HepG2 (cell line): ENCODE measurements at regions not wholly inside any gene's neighbourhood (a gene's known extent, or its start where the extent isn't known, plus 50 kb on each side); places are given as distances from the start of the nearest gene placed in this dataset.

Source experiments
- ATAC-seq: fragments of 200-7000 bp; cut with Tn5 transposase; 3 replicates; pipeline ENCODE4 v1.9.1; 2020; ENCODE audit warnings: mild to moderate bottlenecking, moderate library complexity
- BruUV-seq: library from RNA; stranded (reverse); fragments of 400-500 nt; replicated peaks from 2 replicates; lab custom pipeline; 2021; lab: Mats Ljungman, UMichigan
- CTCF ChIA-PET: fragments of 300-600 bp; formaldehyde crosslinking; extraction: SDS; loops from one replicate; lab custom pipeline; 2021; ENCODE audit warnings: low total read pairs, inconsistent platforms, low intra/inter-chr PET ratio; lab: Yijun Ruan, JAX
- POLR2A ChIA-PET: fragments of 350-600 bp; sonication (Branson Sonifier 250); formaldehyde crosslinking; loops from one replicate; lab custom pipeline; 2020; ENCODE audit warnings: antibody characterized with exemption, inconsistent platforms; lab: Yijun Ruan, JAX
- DNase-seq: peaks from one replicate; pipeline ENCODE4 v3.0.0-alpha.2; 2015; ENCODE audit warnings: low spot score
- FAIRE-seq: peaks from 3 replicates; lab custom pipeline; 2011; peaks lifted over from hg19 to GRCh38; lab: Jason Lieb, UNC
- H2AFZ ChIP-seq: one replicate; pipeline ENCODE4 v1.6.1; 2011; ENCODE audit warnings: low read length, inconsistent platforms
- H3K27ac ChIP-seq: fragments of 300-600 bp; 3 replicates; pipeline ENCODE4 v1.8.0; 2011; ENCODE audit warnings: mixed run types, mild to moderate bottlenecking, mixed read lengths, low read length, inconsistent platforms; ENCODE audit not compliant: insufficient read depth; ENCODE audit errors: extremely low read length
- H3K27me3 ChIP-seq, 2 experiments: fragments of 200-600 bp in 1 of 2; 2 replicates in 1 of 2; 3 replicates in 1 of 2; pipeline versions ENCODE4 v1.6.0 to v1.8.0; 2011; ENCODE audit warnings: low read length in 2 of 2, mild to moderate bottlenecking in 2 of 2, moderate library complexity in 2 of 2, inconsistent platforms in 1 of 2; ENCODE audit not compliant: insufficient read depth in 2 of 2, control insufficient read depth in 1 of 2
- H3K36me3 ChIP-seq, 2 experiments: fragments of 200-600 bp in 1 of 2; replicated peaks in 1 of 2; 2 replicates in 1 of 2; 3 replicates in 1 of 2; pipeline versions ENCODE4 v1.5.1 to v1.8.0; 2011; ENCODE audit warnings: low read length in 2 of 2, inconsistent platforms in 1 of 2; ENCODE audit not compliant: insufficient read depth in 2 of 2, control insufficient read depth in 1 of 2
- H3K4me1 ChIP-seq: 2 replicates; pipeline ENCODE4 v1.5.1; 2012; ENCODE audit warnings: low read length, inconsistent platforms; ENCODE audit not compliant: insufficient read depth
- H3K4me2 ChIP-seq: 2 replicates; pipeline ENCODE4 v1.6.0; 2011; ENCODE audit warnings: low read depth, low read length, inconsistent platforms
- H3K4me3 ChIP-seq, 3 experiments: fragments of 200-600 bp in 1 of 3; sonication (generic), shearing (Covaris generic) in 1 of 3; replicated peaks in 1 of 3; 2 replicates each; pipeline ENCODE4 v1.5.1; 2011 to 2016; ENCODE audit warnings: low read length in 3 of 3, inconsistent platforms in 2 of 3, low read depth in 2 of 3, mild to moderate bottlenecking in 2 of 3, control low read depth in 1 of 3, mixed read lengths in 1 of 3; ENCODE audit not compliant: insufficient read depth in 1 of 3
- H3K79me2 ChIP-seq: one replicate; pipeline ENCODE4 v1.6.1; 2011; ENCODE audit warnings: low read length, inconsistent platforms; ENCODE audit not compliant: insufficient read depth
- H3K9ac ChIP-seq: 2 replicates; pipeline ENCODE4 v1.6.0; 2011; ENCODE audit warnings: mild to moderate bottlenecking, low read depth, low read length, inconsistent platforms; ENCODE audit not compliant: insufficient read depth
- H3K9me3 ChIP-seq: 2 replicates; pipeline ENCODE4 v1.5.1; 2012; ENCODE audit warnings: mild to moderate bottlenecking, low read length
- H4K20me1 ChIP-seq: 2 replicates; pipeline ENCODE4 v1.6.0; 2011; ENCODE audit warnings: inconsistent platforms, mild to moderate bottlenecking, low read length, moderate library complexity; ENCODE audit not compliant: insufficient read depth
- BRCA1 ChIP-seq: sonication (generic); formaldehyde crosslinking; IDR thresholded peaks from 2 replicates; pipeline ENCODE4 v1.4.0; 2020; ENCODE audit warnings: missing genetic modification reagents
- NONO ChIP-seq, 2 experiments: fragments of 450-650 bp in 1 of 2; sonication (generic) in 1 of 2; formaldehyde crosslinking in 1 of 2; IDR thresholded peaks in 1 of 2; conservative IDR thresholded peaks in 1 of 2; 2 replicates each; pipeline versions ENCODE4 v1.6.1 to v1.8.0; 2017 to 2022; ENCODE audit warnings: mild to moderate bottlenecking in 1 of 2, missing genetic modification reagents in 1 of 2, moderate library complexity in 1 of 2
- PCBP2 ChIP-seq: fragments of 200-400 bp; formaldehyde crosslinking; optimal IDR thresholded peaks from 2 replicates; pipeline ENCODE3; 2018; ENCODE audit warnings: low read length, low read depth; ENCODE audit not compliant: poor library complexity, severe bottlenecking
- PRPF4 ChIP-seq: fragments of 200-400 bp; formaldehyde crosslinking; IDR thresholded peaks from 2 replicates; pipeline ENCODE4 v1.6.1; 2016; ENCODE audit warnings: low read length, low read depth; ENCODE audit not compliant: poor library complexity, severe bottlenecking
- RXRA ChIP-seq: sonication (generic); formaldehyde crosslinking; IDR thresholded peaks from 2 replicates; pipeline ENCODE4 v1.5.1; 2020; ENCODE audit warnings: missing genetic modification reagents
- SIN3A ChIP-seq: IDR thresholded peaks from 2 replicates; pipeline ENCODE4 v1.6.1; 2011; ENCODE audit warnings: low read depth, mild to moderate bottlenecking, control low read depth, low read length, borderline replicate concordance
- TERF1 ChIP-seq: sonication (generic); formaldehyde crosslinking; IDR thresholded peaks from 2 replicates; pipeline ENCODE4 v1.8.0; 2022; ENCODE audit warnings: mild to moderate bottlenecking, missing genetic modification reagents, moderate library complexity
- TFE3 ChIP-seq: IDR thresholded peaks from 2 replicates; pipeline ENCODE4 v1.6.1; 2016
- ZFAT ChIP-seq: sonication (generic); formaldehyde crosslinking; conservative IDR thresholded peaks from 2 replicates; pipeline ENCODE4 v1.8.1; 2023; ENCODE audit warnings: missing genetic modification reagents, inconsistent platforms
- ZMAT5 ChIP-seq: sonication (generic); formaldehyde crosslinking; IDR thresholded peaks from 2 replicates; pipeline ENCODE4 v1.5.0; 2020; ENCODE audit warnings: mild to moderate bottlenecking, low read depth, missing genetic modification reagents, borderline replicate concordance
- ZMYM4 ChIP-seq: sonication (generic); formaldehyde crosslinking; IDR thresholded peaks from 2 replicates; pipeline ENCODE4 v1.8.1; 2023; ENCODE audit warnings: mild to moderate bottlenecking, missing genetic modification reagents
- ZNF296 ChIP-seq: sonication (generic); formaldehyde crosslinking; conservative IDR thresholded peaks from 2 replicates; pipeline ENCODE4 v1.5.0; 2020; ENCODE audit warnings: mild to moderate bottlenecking, missing genetic modification reagents
- ZNF530 ChIP-seq: sonication (generic); formaldehyde crosslinking; IDR thresholded peaks from 2 replicates; pipeline ENCODE4 v1.5.0; 2020; ENCODE audit warnings: low read depth, mild to moderate bottlenecking, missing genetic modification reagents
- ZNF563 ChIP-seq: sonication (generic); formaldehyde crosslinking; IDR thresholded peaks from 2 replicates; pipeline ENCODE4 v1.8.0; 2022; ENCODE audit warnings: mild to moderate bottlenecking, moderate library complexity, missing genetic modification reagents
- ZNF790 ChIP-seq: sonication (generic); formaldehyde crosslinking; IDR thresholded peaks from 2 replicates; pipeline ENCODE4 v1.8.0; 2022; ENCODE audit warnings: missing genetic modification reagents, mild to moderate bottlenecking, borderline replicate concordance
- ZNF792 ChIP-seq: IDR thresholded peaks from 2 replicates; pipeline ENCODE4 v1.6.1; 2016
- WGBS: methylation state at CpG from one replicate; pipeline ENCODE4 v1.1.6; 2017; ENCODE audit warnings: low lambda C conversion rate; 5-methylcytosine and 5-hydroxymethylcytosine counted together
- in situ Hi-C: cut with HindIII; loops from 2 replicates; pipeline ENCODE4 v1.10.0; 2017; ENCODE audit warnings: low pct_unique_long_range_greater_than_20kb; ENCODE audit not compliant: extremely low pct_ligation_motif_present
- intact Hi-C: fragments of 100-400 bp; cut with micrococcal nuclease; formaldehyde crosslinking; loops from one replicate; pipeline ENCODE4 v1.10.0; 2022; ENCODE audit not compliant: unreplicated experiment
- TF ChIP-seq, protein P1 (sequence below), 2 experiments: sonication (generic) in 1 of 2; formaldehyde crosslinking in 1 of 2; IDR thresholded peaks; 2 replicates each; pipeline versions ENCODE4 v1.5.1 to v1.6.1; 2011 to 2020; ENCODE audit warnings: borderline replicate concordance in 1 of 2, low read depth in 1 of 2, low read length in 1 of 2, mild to moderate bottlenecking in 1 of 2, missing genetic modification reagents in 1 of 2, moderate library complexity in 1 of 2

GRCh38 chr10:130481076-130481930, 345.1 kb downstream of the GLRX3 start:
- ChIA-PET CTCF (no interaction called here), POLR2A (no interaction called here)
- TF ChIP-seq PRPF4 (no peak), BRCA1 (no peak), ZNF530 (CRISPR knock-in tag) (no peak), ZNF296 (no peak), ZFAT (no peak), TFE3 (CRISPR knock-in tag) (no peak), ZMYM4 (CRISPR knock-in tag) (no peak), ZMAT5 (CRISPR knock-in tag) (no peak), ZNF790 (CRISPR knock-in tag) (no peak), ZNF792 (CRISPR knock-in tag) (no peak), TERF1 (CRISPR knock-in tag) (no peak), RXRA (no peak), ZNF563 (CRISPR knock-in tag) (no peak), SIN3A (no peak), PCBP2 (no peak), NONO (IDR thresholded peaks at IDR 0.05) (no peak), NONO (CRISPR knock-in tag; conservative IDR thresholded peaks at IDR 0.05) (no peak)
- TF ChIP-seq, protein P1, sequence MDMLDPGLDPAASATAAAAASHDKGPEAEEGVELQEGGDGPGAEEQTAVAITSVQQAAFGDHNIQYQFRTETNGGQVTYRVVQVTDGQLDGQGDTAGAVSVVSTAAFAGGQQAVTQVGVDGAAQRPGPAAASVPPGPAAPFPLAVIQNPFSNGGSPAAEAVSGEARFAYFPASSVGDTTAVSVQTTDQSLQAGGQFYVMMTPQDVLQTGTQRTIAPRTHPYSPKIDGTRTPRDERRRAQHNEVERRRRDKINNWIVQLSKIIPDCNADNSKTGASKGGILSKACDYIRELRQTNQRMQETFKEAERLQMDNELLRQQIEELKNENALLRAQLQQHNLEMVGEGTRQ (IDR thresholded peaks at IDR 0.05; ENCODE audit: low read depth, low read length): no peak
- TF ChIP-seq, protein P1 (CRISPR knock-in tag; IDR thresholded peaks at IDR 0.05; ENCODE audit: borderline replicate concordance): no peak
- FAIRE-seq: no peak
- no peak overlapping the region for H3K4me3 ChIP-seq
- H4K20me1 ChIP-seq: no peaks in the 10 kb centered on the region; the same call in 1 of the 2 replicates
- no TSS peak for BruUV-seq
- 22% methylated on average over 8 of the region's 18 CpGs for WGBS
- H3K4me2 ChIP-seq: no peak overlapping the region
- no peak overlapping the region for H3K9ac ChIP-seq
- H3K27ac ChIP-seq: no peak overlapping the region
- H3K36me3 ChIP-seq: no peaks in the 10 kb centered on the region
- in situ Hi-C loops (no loop called here), intact Hi-C loops (no loop called here)
- H3K79me2 ChIP-seq: no peaks in the 10 kb centered on the region
- no peaks in the 10 kb centered on the region for H3K9me3 ChIP-seq
- DNase-seq: no peak
- H3K27me3 ChIP-seq: peaks cover 2 to 16% of the 10 kb centered on the region in 2 experiments; a peak in 4 of 5 replicates
- no peak overlapping the region for H2AFZ ChIP-seq
- no peaks in the 10 kb centered on the region for H3K4me1 ChIP-seq
- ATAC-seq: no peak
